Dendritic cell treated with granulocyte-macrophage colony-stimulating factor and Interleukin-4, amounts not matched to agents 40 ng/mL and 50 ng/mL, for 4 days (primary cell): ENCODE measurements at regions not wholly inside any gene's neighbourhood (a gene's known extent, or its start where the extent isn't known, plus 50 kb on each side); places are given as distances from the start of the nearest gene placed in this dataset.
"Not testable (repeated sequence)": the region's sequence is repeated elsewhere in the genome, so short reads cannot be mapped to it uniquely, and the experiment has no call there.

Source experiments
- H3K27ac Mint-ChIP-seq: one replicate; pipeline ENCODE4 v1.8.0; 2022; ENCODE audit warnings: mild to moderate bottlenecking, mixed read lengths
- H3K27me3 Mint-ChIP-seq: one replicate; pipeline ENCODE4 v1.8.0; 2022; ENCODE audit warnings: mild to moderate bottlenecking, mixed read lengths
- H3K36me3 Mint-ChIP-seq: one replicate; pipeline ENCODE4 v1.8.0; 2022; ENCODE audit warnings: low read depth, mixed read lengths
- H3K4me1 Mint-ChIP-seq: one replicate; pipeline ENCODE4 v1.8.0; 2022; ENCODE audit warnings: low read depth, mixed read lengths
- H3K4me3 Mint-ChIP-seq: one replicate; pipeline ENCODE4 v1.8.0; 2022; ENCODE audit warnings: mild to moderate bottlenecking, moderate library complexity, mixed read lengths
- H3K9me3 Mint-ChIP-seq: one replicate; pipeline ENCODE4 v1.8.0; 2022; ENCODE audit warnings: mixed read lengths
- intact Hi-C: fragments of 100-400 bp; cut with micrococcal nuclease; formaldehyde crosslinking; loops from one replicate; pipeline ENCODE4 v1.15.0; 2022

- no peak overlapping the region for H3K27ac Mint-ChIP-seq
- H3K36me3 Mint-ChIP-seq = no peaks in the 10 kb centered on the region
- peaks cover 9% of the 10 kb centered on the region for H3K9me3 Mint-ChIP-seq
- H3K4me3 Mint-ChIP-seq = no peak overlapping the region
- intact Hi-C loops = no loop called here
- no peaks in the 10 kb centered on the region for H3K27me3 Mint-ChIP-seq
- H3K4me1 Mint-ChIP-seq = no peaks in the 10 kb centered on the region
These were observed 514.8 kb upstream of the IMPG1 start for GRCh38 chr6:76587271-76587670.

GRCh38 chr6:76584121-76584520, 511.7 kb upstream of the IMPG1 start:
- intact Hi-C loops = no loop called here
- Mint-ChIP-seq H3K27ac (no peak overlapping the region), H3K4me1 (no peaks in the 10 kb centered on the region), H3K9me3 (peaks cover 14% of the 10 kb centered on the region), H3K27me3 (no peaks in the 10 kb centered on the region), H3K4me3 (no peak overlapping the region), H3K36me3 (no peaks in the 10 kb centered on the region)

GRCh38 chr6:76578746-76579145, 506.3 kb upstream of the IMPG1 start:
- intact Hi-C loops = no loop called here
- Mint-ChIP-seq H3K9me3 (peaks cover 14% of the 10 kb centered on the region), H3K36me3 (no peaks in the 10 kb centered on the region), H3K4me3 (no peak overlapping the region), H3K27me3 (no peaks in the 10 kb centered on the region), H3K4me1 (no peaks in the 10 kb centered on the region), H3K27ac (no peak overlapping the region)

GRCh38 chr6:76574746-76575145, 502.3 kb upstream of the IMPG1 start:
- Mint-ChIP-seq H3K27ac (no peak overlapping the region), H3K4me1 (no peaks in the 10 kb centered on the region), H3K27me3 (no peaks in the 10 kb centered on the region), H3K4me3 (no peak overlapping the region), H3K9me3 (no peaks in the 10 kb centered on the region), H3K36me3 (no peaks in the 10 kb centered on the region)
- intact Hi-C loops = no loop called here

GRCh38 chr6:76565932-76566331, 493.5 kb upstream of the IMPG1 start:
- Mint-ChIP-seq H3K27ac (no peak overlapping the region), H3K4me3 (no peak overlapping the region), H3K4me1 (no peaks in the 10 kb centered on the region), H3K27me3 (no peaks in the 10 kb centered on the region), H3K9me3 (peaks cover 41% of the 10 kb centered on the region), H3K36me3 (no peaks in the 10 kb centered on the region)
- intact Hi-C loops = no loop called here

- H3K36me3 Mint-ChIP-seq, H3K4me3 Mint-ChIP-seq, H3K27ac Mint-ChIP-seq, H3K4me1 Mint-ChIP-seq, intact Hi-C loops, H3K27me3 Mint-ChIP-seq: not testable (repeated sequence)
- peaks cover 29% of the 10 kb centered on the region for H3K9me3 Mint-ChIP-seq
These were observed 489.9 kb upstream of the IMPG1 start for GRCh38 chr6:76562371-76562770.

GRCh38 chr6:76560851-76561755, 488.6 kb upstream of the IMPG1 start:
- H3K27me3 Mint-ChIP-seq, H3K27ac Mint-ChIP-seq, H3K36me3 Mint-ChIP-seq, H3K4me3 Mint-ChIP-seq, intact Hi-C loops, H3K4me1 Mint-ChIP-seq: not testable (repeated sequence)
- peaks cover 17% of the 10 kb centered on the region for H3K9me3 Mint-ChIP-seq

- H3K36me3 Mint-ChIP-seq = no peaks in the 10 kb centered on the region
- no peaks in the 10 kb centered on the region for H3K4me1 Mint-ChIP-seq
- intact Hi-C loops = no loop called here
- no peak overlapping the region for H3K27ac Mint-ChIP-seq
- H3K4me3 Mint-ChIP-seq = no peak overlapping the region
- H3K27me3 Mint-ChIP-seq = no peaks in the 10 kb centered on the region
- H3K9me3 Mint-ChIP-seq = peaks cover 14% of the 10 kb centered on the region
These were observed 480.8 kb upstream of the IMPG1 start for GRCh38 chr6:76553256-76553655.

- no peaks in the 10 kb centered on the region for H3K36me3 Mint-ChIP-seq
- H3K9me3 Mint-ChIP-seq = peaks cover 14% of the 10 kb centered on the region
- H3K4me3 Mint-ChIP-seq = no peak overlapping the region
- no peak overlapping the region for H3K27ac Mint-ChIP-seq
- intact Hi-C loops = no loop called here
- no peaks in the 10 kb centered on the region for H3K27me3 Mint-ChIP-seq
- no peaks in the 10 kb centered on the region for H3K4me1 Mint-ChIP-seq
These were observed 479.8 kb upstream of the IMPG1 start for GRCh38 chr6:76552268-76552667.

- Mint-ChIP-seq H3K9me3 (peaks cover 72% of the 10 kb centered on the region), H3K4me3 (no peak overlapping the region), H3K4me1 (no peaks in the 10 kb centered on the region), H3K27me3 (no peaks in the 10 kb centered on the region), H3K27ac (no peak overlapping the region), H3K36me3 (no peaks in the 10 kb centered on the region)
- intact Hi-C loops = no loop called here
These were observed 461.2 kb upstream of the IMPG1 start for GRCh38 chr6:76533661-76534060.

GRCh38 chr6:76532647-76533046, 460.2 kb upstream of the IMPG1 start:
- H3K4me1 Mint-ChIP-seq = no peaks in the 10 kb centered on the region
- no peak overlapping the region for H3K27ac Mint-ChIP-seq
- no peak overlapping the region for H3K4me3 Mint-ChIP-seq
- H3K36me3 Mint-ChIP-seq = no peaks in the 10 kb centered on the region
- no peaks in the 10 kb centered on the region for H3K27me3 Mint-ChIP-seq
- peaks cover 74% of the 10 kb centered on the region for H3K9me3 Mint-ChIP-seq
- intact Hi-C loops = no loop called here

GRCh38 chr6:76518443-76518842, 446.0 kb upstream of the IMPG1 start:
- no peaks in the 10 kb centered on the region for H3K36me3 Mint-ChIP-seq
- peaks cover 19% of the 10 kb centered on the region for H3K9me3 Mint-ChIP-seq
- H3K4me3 Mint-ChIP-seq = no peak overlapping the region
- no peaks in the 10 kb centered on the region for H3K4me1 Mint-ChIP-seq
- H3K27me3 Mint-ChIP-seq = no peaks in the 10 kb centered on the region
- no peak overlapping the region for H3K27ac Mint-ChIP-seq
- intact Hi-C loops = no loop called here

GRCh38 chr6:76516924-76517323, 444.5 kb upstream of the IMPG1 start:
- H3K36me3 Mint-ChIP-seq = no peaks in the 10 kb centered on the region
- peaks cover 32% of the 10 kb centered on the region for H3K9me3 Mint-ChIP-seq
- intact Hi-C loops = no loop called here
- no peaks in the 10 kb centered on the region for H3K27me3 Mint-ChIP-seq
- no peaks in the 10 kb centered on the region for H3K4me1 Mint-ChIP-seq
- H3K4me3 Mint-ChIP-seq = no peak overlapping the region
- no peak overlapping the region for H3K27ac Mint-ChIP-seq

- H3K27me3 Mint-ChIP-seq = no peaks in the 10 kb centered on the region
- no peak overlapping the region for H3K27ac Mint-ChIP-seq
- intact Hi-C loops = no loop called here
- H3K4me3 Mint-ChIP-seq = no peak overlapping the region
- H3K9me3 Mint-ChIP-seq = peaks cover 36% of the 10 kb centered on the region
- no peaks in the 10 kb centered on the region for H3K4me1 Mint-ChIP-seq
- no peaks in the 10 kb centered on the region for H3K36me3 Mint-ChIP-seq
These were observed 438.0 kb upstream of the IMPG1 start for GRCh38 chr6:76510489-76510888.

- Mint-ChIP-seq H3K4me3 (no peak overlapping the region), H3K27me3 (no peaks in the 10 kb centered on the region), H3K4me1 (no peaks in the 10 kb centered on the region), H3K9me3 (peaks cover 36% of the 10 kb centered on the region), H3K36me3 (no peaks in the 10 kb centered on the region), H3K27ac (no peak overlapping the region)
- intact Hi-C loops = no loop called here
These were observed 436.9 kb upstream of the IMPG1 start for GRCh38 chr6:76509397-76509796.
